ENCODE measurements at regions not wholly inside any gene's neighbourhood (a gene's known extent, or its start where the extent isn't known, plus 50 kb on each side); places are given as distances from the start of the nearest gene placed in this dataset.

GRCh38 chr13:111531505-111531904, 211.1 kb downstream of the TEX29 start:
- Histone ChIP-seq H3K27me3 (no peaks in the 10 kb centered on the region), H3K4me3 (no peak overlapping the region), H3K4me1 (ENCODE audit: insufficient read depth) (no peaks in the 10 kb centered on the region), H3K9me3 (no peaks in the 10 kb centered on the region), H3K36me3 (no peaks in the 10 kb centered on the region), H3K27ac (no peak overlapping the region)
- WGBS, 3 donors = 28 to 32% (median 30%) methylated on average over 7 of the region's 7 CpGs
- DNase-seq = no peak
- intact Hi-C loops (cut with DNase I) = no loop called here
- TF ChIP-seq CTCF (IDR thresholded peaks at IDR 0.05) (no peak), EP300 (IDR thresholded peaks at IDR 0.05) (no peak), POLR2A (IDR thresholded peaks at IDR 0.05) (no peak)

GRCh38 chr13:111532111-111532510, 211.7 kb downstream of the TEX29 start:
- DNase-seq = no peak
- H3K4me3 ChIP-seq = no peak overlapping the region
- intact Hi-C loops (cut with DNase I) = no loop called here
- H3K36me3 ChIP-seq = no peaks in the 10 kb centered on the region
- H3K9me3 ChIP-seq = no peaks in the 10 kb centered on the region
- H3K27me3 ChIP-seq = no peaks in the 10 kb centered on the region
- no peak for TF ChIP-seq CTCF (IDR thresholded peaks at IDR 0.05)
- no peak for TF ChIP-seq EP300 (IDR thresholded peaks at IDR 0.05)
- no peak for TF ChIP-seq POLR2A (IDR thresholded peaks at IDR 0.05)
- H3K4me1 ChIP-seq (ENCODE audit: insufficient read depth) = no peaks in the 10 kb centered on the region
- WGBS, 3 donors = 56 to 77% (median 68%) methylated on average over 9 of the region's 9 CpGs
- no peak overlapping the region for H3K27ac ChIP-seq

GRCh38 chr13:111533900-111534683, 213.7 kb downstream of the TEX29 start:
- Histone ChIP-seq H3K27ac (no peak overlapping the region), H3K27me3 (no peaks in the 10 kb centered on the region), H3K4me1 (ENCODE audit: insufficient read depth) (no peaks in the 10 kb centered on the region), H3K9me3 (no peaks in the 10 kb centered on the region), H3K36me3 (no peaks in the 10 kb centered on the region), H3K4me3 (no peak overlapping the region)
- DNase-seq = no peak
- TF ChIP-seq POLR2A (IDR thresholded peaks at IDR 0.05) (no peak), CTCF (IDR thresholded peaks at IDR 0.05) (no peak), EP300 (IDR thresholded peaks at IDR 0.05) (no peak)
- intact Hi-C loops (cut with DNase I) = no loop called here
- 38 to 60% (median 59%) methylated on average over 10 of the region's 10 CpGs for WGBS, 3 donors

GRCh38 chr13:111534751-111535522, 214.5 kb downstream of the TEX29 start:
- WGBS, 3 donors = 5 to 9% (median 6%) methylated on average over 24 of the region's 24 CpGs
- Histone ChIP-seq H3K36me3 (no peaks in the 10 kb centered on the region), H3K27me3 (no peaks in the 10 kb centered on the region), H3K4me3 (no peak overlapping the region), H3K27ac (no peak overlapping the region), H3K4me1 (ENCODE audit: insufficient read depth) (no peaks in the 10 kb centered on the region), H3K9me3 (no peaks in the 10 kb centered on the region)
- TF ChIP-seq POLR2A (IDR thresholded peaks at IDR 0.05) (no peak), CTCF (IDR thresholded peaks at IDR 0.05) (no peak), EP300 (IDR thresholded peaks at IDR 0.05) (no peak)
- DNase-seq = no peak
- intact Hi-C loops (cut with DNase I) = no loop called here

Measured in ovary (tissue), 7 donors.